ENCODE measurements at regions not wholly inside any gene's neighbourhood (a gene's known extent, or its start where the extent isn't known, plus 50 kb on each side); places are given as distances from the start of the nearest gene placed in this dataset.

- Histone ChIP-seq H3K79me2 (ENCODE audit: insufficient read depth, low read length) (no peaks in the 10 kb centered on the region), H2AFZ (ENCODE audit: low read length) (no peak overlapping the region), H3K4me2 (ENCODE audit: insufficient read depth, low read length) (no peak overlapping the region), H3K27me3 (ENCODE audit: insufficient read depth, low read length) (no peaks in the 10 kb centered on the region), H3K4me3 (ENCODE audit: insufficient read depth, low read length) (no peak overlapping the region), H3K27ac (ENCODE audit: low read depth, low read length) (no peak overlapping the region), H4K20me1 (ENCODE audit: insufficient read depth, low read length) (no peaks in the 10 kb centered on the region), H3K36me3 (ENCODE audit: insufficient read depth, low read length) (no peaks in the 10 kb centered on the region), H3K9me3 (ENCODE audit: low read depth, low read length) (no peaks in the 10 kb centered on the region), H3K4me1 (ENCODE audit: insufficient read depth, low read length) (no peaks in the 10 kb centered on the region)
- DNase-seq (ENCODE audit: insufficient read length, low spot score, missing footprints) = no peak
- TF ChIP-seq CTCF (IDR thresholded peaks at IDR 0.05; ENCODE audit: extremely low read depth, low read depth, low read length) = no peak
These were observed 93.3 kb upstream of the UBL3 start for GRCh38 chr13:29943686-29944085.

GRCh38 chr13:29943273-29943672 lies 92.9 kb upstream of the UBL3 start:
- no peak for DNase-seq (ENCODE audit: insufficient read length, low spot score, missing footprints)
- Histone ChIP-seq H2AFZ (ENCODE audit: low read length) (no peak overlapping the region), H3K9me3 (ENCODE audit: low read depth, low read length) (no peaks in the 10 kb centered on the region), H3K79me2 (ENCODE audit: insufficient read depth, low read length) (no peaks in the 10 kb centered on the region), H3K36me3 (ENCODE audit: insufficient read depth, low read length) (no peaks in the 10 kb centered on the region), H4K20me1 (ENCODE audit: insufficient read depth, low read length) (no peaks in the 10 kb centered on the region), H3K27me3 (ENCODE audit: insufficient read depth, low read length) (no peaks in the 10 kb centered on the region), H3K4me3 (ENCODE audit: insufficient read depth, low read length) (no peak overlapping the region), H3K4me1 (ENCODE audit: insufficient read depth, low read length) (no peaks in the 10 kb centered on the region), H3K4me2 (ENCODE audit: insufficient read depth, low read length) (no peak overlapping the region), H3K27ac (ENCODE audit: low read depth, low read length) (no peak overlapping the region)
- TF ChIP-seq CTCF (IDR thresholded peaks at IDR 0.05; ENCODE audit: extremely low read depth, low read depth, low read length) = no peak

GRCh38 chr13:29940715-29941114 lies 90.3 kb upstream of the UBL3 start:
- H4K20me1 ChIP-seq (ENCODE audit: insufficient read depth, low read length) = no peaks in the 10 kb centered on the region
- peaks cover 4% of the 10 kb centered on the region for H3K27me3 ChIP-seq (ENCODE audit: insufficient read depth, low read length)
- H3K4me2 ChIP-seq (ENCODE audit: insufficient read depth, low read length) = no peak overlapping the region
- TF ChIP-seq CTCF (IDR thresholded peaks at IDR 0.05; ENCODE audit: extremely low read depth, low read depth, low read length) = no peak
- DNase-seq (ENCODE audit: insufficient read length, low spot score, missing footprints) = no peak
- no peak overlapping the region for H3K27ac ChIP-seq (ENCODE audit: low read depth, low read length)
- H3K9me3 ChIP-seq (ENCODE audit: low read depth, low read length) = no peaks in the 10 kb centered on the region
- no peaks in the 10 kb centered on the region for H3K36me3 ChIP-seq (ENCODE audit: insufficient read depth, low read length)
- no peaks in the 10 kb centered on the region for H3K79me2 ChIP-seq (ENCODE audit: insufficient read depth, low read length)
- H3K4me3 ChIP-seq (ENCODE audit: insufficient read depth, low read length) = no peak overlapping the region
- no peaks in the 10 kb centered on the region for H3K4me1 ChIP-seq (ENCODE audit: insufficient read depth, low read length)
- no peak overlapping the region for H2AFZ ChIP-seq (ENCODE audit: low read length)

GRCh38 chr13:29939158-29939557 lies 88.7 kb upstream of the UBL3 start:
- Histone ChIP-seq H3K4me1 (ENCODE audit: insufficient read depth, low read length) (no peaks in the 10 kb centered on the region), H3K79me2 (ENCODE audit: insufficient read depth, low read length) (no peaks in the 10 kb centered on the region), H3K36me3 (ENCODE audit: insufficient read depth, low read length) (no peaks in the 10 kb centered on the region), H2AFZ (ENCODE audit: low read length) (no peak overlapping the region), H3K27me3 (ENCODE audit: insufficient read depth, low read length) (peaks cover 13% of the 10 kb centered on the region), H3K27ac (ENCODE audit: low read depth, low read length) (no peak overlapping the region), H3K4me2 (ENCODE audit: insufficient read depth, low read length) (no peak overlapping the region), H4K20me1 (ENCODE audit: insufficient read depth, low read length) (no peaks in the 10 kb centered on the region), H3K9me3 (ENCODE audit: low read depth, low read length) (no peaks in the 10 kb centered on the region), H3K4me3 (ENCODE audit: insufficient read depth, low read length) (no peak overlapping the region)
- no peak for TF ChIP-seq CTCF (IDR thresholded peaks at IDR 0.05; ENCODE audit: extremely low read depth, low read depth, low read length)
- no peak for DNase-seq (ENCODE audit: insufficient read length, low spot score, missing footprints)
